Stimulated activated CD4-positive, alpha-beta T cell treated with anti-CD3 and anti-CD28 coated beads, TNF-alpha, amount 100 ng/mL, for 24 hours (primary cell): ENCODE measurements at regions not wholly inside any gene's neighbourhood (a gene's known extent, or its start where the extent isn't known, plus 50 kb on each side); places are given as distances from the start of the nearest gene placed in this dataset.
"Not testable (repeated sequence)": the region's sequence is repeated elsewhere in the genome, so short reads cannot be mapped to it uniquely, and the experiment has no call there.

Experiments
- DNase-seq, 3 experiments: peaks; one replicate each; pipeline ENCODE4 v3.0.0-alpha.2; 2020; ENCODE audit warnings: low read depth in 3 of 3

GRCh38 chr10:91003379-91003778, 82.5 kb upstream of the ANKRD1 start:
- not testable (repeated sequence) for DNase-seq

DNA sequence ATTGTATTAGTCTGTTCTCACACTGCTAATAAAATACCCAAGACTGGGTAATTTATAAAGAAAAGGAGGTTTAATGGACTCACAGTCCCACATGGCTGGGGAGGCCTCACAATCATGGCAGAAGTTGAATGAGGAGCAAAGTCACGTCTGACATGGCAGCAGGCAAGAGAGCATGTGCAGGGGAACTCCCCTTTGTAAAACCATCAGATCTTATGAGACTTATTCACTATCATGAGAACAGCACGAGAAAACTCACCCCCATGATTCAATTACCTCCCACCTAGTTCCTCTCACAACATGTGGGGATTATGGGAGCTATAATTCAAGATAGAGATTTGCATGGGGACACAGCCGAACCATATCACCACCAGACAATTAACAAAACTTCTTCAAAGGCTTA, 84.4 kb upstream of the ANKRD1 start:
- DNase-seq = not testable (repeated sequence)

GRCh38 chr10:91006001-91006751, 85.3 kb upstream of the ANKRD1 start:
- peak; percentile 44 to 62 (median 52) for DNase-seq

DNA sequence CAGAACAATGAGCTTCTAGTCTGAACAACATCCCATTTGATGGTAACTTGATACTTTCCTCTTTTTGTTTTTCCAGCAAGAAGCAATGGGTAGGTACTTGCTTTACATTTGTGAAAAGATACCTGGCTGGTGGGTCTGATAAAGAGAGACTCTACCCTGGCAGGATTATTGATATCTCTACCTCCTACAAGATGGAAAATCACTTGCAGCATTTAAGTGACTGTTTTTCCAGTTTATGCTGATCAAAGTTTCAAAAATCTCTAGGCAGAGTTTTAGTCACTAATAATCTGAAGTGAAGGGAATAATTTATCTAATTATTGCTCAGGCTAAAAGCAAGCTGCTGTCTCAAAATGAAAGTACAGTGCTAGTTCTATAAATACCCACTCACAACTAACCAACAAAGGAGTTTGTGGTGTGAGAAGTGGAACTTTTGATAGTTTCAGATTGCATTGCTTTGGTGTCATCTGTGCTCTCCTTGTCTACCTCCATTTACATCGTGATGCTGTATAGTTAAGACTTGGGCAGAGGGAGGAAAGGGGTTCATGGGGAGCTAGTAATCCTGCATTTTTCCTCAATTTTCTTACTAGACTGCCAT, 86.0 kb upstream of the ANKRD1 start:
- no peak for DNase-seq

GRCh38 chr10:91007655-91008054, 86.8 kb upstream of the ANKRD1 start:
- DNase-seq = no peak

GRCh38 chr10:91009121-91009520, 88.2 kb upstream of the ANKRD1 start:
- no peak for DNase-seq

DNA sequence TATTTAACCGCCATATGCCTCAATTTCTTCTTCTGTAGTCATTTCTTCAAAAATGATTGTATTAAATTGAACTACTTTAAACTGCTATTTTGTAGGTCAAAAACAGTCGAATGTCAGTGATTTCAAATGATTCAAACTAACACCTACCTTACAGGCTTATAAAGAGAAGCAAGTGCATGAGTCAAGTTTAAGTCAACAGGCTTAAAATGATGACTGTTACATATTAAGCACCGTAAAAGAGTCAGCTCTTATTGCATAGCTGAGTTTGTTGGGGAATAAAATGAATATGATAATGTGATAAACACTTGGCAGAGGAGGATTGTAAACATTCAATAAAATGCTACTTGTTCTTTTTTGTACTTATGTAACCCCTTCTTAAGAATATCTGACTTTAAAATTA, 90.1 kb upstream of the ANKRD1 start:
- DNase-seq = no peak

DNA sequence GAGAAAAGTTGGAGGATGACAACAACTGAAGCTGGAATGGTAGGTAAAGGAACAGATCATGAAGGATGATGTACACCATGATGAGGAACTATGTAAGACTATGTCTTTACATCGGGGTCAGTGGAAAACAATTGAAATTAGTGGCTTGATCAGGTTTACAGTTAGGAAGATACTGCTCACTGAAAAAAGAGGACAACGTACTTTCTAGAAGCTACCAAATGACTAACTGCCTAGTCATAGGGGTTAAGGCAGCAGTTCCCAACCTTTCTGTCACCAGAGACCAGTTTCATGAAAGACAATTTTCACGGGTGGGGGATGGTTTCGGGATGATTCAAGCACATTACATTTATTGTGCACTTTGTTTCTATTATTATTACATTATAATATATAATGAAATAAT, 91.6 kb upstream of the ANKRD1 start:
- no peak for DNase-seq

GRCh38 chr10:91013985-91014384, 93.1 kb upstream of the ANKRD1 start:
- no peak for DNase-seq

DNA sequence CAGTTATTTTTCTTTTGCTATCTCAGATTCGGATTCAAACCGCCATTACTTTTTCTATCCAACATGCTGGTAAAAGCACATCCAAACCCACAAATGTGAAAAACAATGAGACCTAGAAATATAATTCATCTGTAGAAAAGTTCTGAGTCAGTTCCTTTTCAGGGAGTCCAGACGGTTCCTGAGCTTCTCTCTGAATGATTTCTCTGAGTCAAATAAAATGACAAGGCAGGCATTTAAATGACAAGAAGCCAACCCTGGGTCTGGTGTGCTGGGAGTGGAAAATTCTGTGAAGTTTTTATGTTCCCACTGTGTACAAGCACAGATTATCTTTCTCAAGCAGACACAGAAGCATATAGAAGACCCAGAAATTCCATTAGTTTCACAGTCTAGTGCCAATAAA, 96.3 kb upstream of the ANKRD1 start:
- DNase-seq = no peak

- DNase-seq = no peak
These were observed 101.0 kb upstream of the ANKRD1 start for GRCh38 chr10:91021901-91022300.

DNA sequence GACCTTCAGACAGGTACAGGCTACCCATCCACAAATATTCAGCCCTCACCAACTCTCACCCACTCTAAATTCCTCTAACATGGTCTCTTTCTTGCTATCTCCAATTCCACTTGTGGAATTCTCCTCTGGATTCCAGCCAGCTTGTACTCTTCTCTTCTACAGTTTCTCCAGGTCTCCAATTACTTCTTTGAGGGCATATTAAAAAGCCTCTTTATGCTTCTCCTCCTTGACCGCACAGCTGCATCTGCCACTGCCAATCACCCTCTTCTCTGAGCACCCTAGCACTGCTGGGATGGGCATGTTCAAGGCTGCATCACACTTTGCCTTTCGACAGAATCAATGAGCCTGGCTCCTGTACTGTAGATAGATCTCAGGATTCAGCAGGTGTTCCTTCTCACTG, 101.5 kb upstream of the ANKRD1 start:
- no peak for DNase-seq

DNA sequence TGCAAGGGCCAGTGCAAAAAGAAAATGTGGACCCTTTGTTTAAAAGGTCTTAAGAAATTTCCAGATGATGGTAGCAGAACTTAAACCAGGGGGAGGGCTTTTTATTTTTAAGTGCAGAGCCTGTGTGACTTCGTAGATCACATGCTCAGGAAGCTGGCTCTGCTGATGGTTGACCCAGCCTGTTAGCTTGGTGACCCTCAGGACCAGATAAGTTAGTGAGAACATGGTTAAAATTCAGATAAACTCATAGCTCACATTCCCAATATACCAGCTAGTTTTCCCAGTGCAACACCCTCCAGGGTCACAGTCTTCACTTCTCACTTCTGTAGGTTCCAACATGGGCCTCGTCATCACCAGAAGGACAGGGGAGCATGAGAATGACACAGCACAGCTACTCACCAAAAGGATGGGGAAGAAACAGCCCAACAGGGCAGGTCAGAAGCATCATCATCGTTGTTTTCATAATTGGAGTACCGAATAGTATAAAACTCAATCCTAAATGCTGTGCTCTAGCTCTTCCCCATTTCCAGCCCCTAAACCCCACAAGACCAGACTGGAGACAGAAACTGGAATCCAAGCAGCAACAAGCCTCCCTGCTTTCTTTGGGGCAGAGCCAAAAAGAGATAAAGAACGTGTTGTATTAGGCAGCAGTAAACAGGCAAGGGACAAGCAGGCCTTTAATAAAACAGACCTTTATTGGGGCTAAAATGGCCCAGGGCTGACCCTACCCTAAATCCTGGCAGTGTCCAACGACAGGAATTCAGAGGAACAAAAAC, 102.2 kb upstream of the ANKRD1 start:
- no peak for DNase-seq

GRCh38 chr10:91023700-91024398, 103.0 kb upstream of the ANKRD1 start:
- DNase-seq = no peak

DNA sequence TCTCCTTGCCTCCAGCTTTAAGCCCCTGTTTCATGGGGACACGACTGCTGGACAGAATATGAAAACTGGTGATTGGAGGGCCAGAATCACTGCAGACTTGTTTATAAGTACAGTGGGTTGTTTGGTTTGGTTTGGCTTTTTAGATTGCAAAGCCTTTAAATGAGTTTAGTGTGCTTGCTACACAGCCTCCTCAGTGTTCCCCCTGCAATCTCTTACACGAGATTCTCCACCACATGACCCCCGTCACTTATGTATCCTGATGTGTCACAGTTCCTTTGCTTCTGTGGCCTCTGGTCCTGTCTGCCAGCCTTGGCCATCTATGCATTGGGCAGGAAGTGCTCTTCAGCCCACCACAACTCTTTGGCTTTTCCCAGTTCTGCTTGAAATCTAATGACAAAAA, 103.7 kb upstream of the ANKRD1 start:
- no peak for DNase-seq

DNA sequence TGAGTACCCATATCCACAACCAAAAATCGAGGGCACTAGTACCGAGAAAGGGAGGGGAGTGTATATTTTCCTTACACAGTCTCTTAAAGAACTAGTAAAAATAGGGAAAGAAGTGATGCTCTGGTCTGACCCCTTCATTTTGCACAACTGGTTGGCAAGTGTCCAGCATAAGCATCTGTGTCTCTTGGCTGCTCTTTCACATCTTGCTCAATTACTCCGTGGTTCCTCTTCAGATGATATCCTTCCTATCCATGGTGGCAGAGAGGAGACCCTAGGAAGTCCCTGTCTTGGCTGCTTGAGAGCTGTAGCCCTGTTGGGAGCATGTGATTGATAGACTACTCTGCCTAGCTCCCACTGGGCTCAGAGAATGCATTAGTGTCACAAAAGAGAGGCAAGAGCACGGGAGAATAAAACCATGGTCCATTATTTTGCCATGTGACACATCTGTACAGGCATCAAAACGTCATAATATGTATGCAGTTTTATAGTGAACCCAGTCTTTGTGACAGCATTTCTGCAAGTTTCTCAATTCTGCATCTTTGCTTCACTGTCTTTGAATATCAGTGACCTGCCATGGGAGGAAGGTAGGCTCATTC, 111.8 kb upstream of the ANKRD1 start:
- no peak for DNase-seq

DNA sequence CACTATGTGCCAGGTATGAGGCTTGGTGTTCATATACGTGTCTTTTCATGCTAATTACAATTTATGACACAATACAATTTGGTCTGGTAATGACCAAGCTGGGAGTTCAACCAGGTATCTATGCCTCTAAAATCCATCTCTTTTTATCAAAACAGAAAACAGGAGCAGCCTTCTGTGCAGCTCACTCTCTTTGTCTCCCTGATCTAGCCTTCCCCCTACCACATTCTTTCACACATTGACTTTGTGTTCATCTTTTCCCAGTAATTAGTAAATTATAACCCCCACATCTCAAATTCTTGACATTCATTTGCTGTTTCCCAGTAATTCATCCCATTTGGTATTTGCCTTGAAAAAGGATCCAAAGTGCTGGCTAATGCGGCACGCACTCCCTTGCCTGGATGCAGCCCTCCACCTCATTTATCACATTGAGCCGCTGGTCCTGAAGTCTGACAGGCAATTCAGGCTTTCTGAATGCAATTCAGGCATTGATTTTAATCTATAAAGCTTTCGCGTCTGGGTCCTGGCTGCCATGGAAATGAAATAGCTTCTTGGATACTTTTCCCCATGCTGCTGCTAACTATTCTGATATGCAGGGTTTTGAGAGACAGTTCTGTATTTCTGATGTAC, 112.5 kb upstream of the ANKRD1 start:
- DNase-seq = no peak

- no peak for DNase-seq
These were observed 113.2 kb upstream of the ANKRD1 start for GRCh38 chr10:91034042-91034441.

DNA sequence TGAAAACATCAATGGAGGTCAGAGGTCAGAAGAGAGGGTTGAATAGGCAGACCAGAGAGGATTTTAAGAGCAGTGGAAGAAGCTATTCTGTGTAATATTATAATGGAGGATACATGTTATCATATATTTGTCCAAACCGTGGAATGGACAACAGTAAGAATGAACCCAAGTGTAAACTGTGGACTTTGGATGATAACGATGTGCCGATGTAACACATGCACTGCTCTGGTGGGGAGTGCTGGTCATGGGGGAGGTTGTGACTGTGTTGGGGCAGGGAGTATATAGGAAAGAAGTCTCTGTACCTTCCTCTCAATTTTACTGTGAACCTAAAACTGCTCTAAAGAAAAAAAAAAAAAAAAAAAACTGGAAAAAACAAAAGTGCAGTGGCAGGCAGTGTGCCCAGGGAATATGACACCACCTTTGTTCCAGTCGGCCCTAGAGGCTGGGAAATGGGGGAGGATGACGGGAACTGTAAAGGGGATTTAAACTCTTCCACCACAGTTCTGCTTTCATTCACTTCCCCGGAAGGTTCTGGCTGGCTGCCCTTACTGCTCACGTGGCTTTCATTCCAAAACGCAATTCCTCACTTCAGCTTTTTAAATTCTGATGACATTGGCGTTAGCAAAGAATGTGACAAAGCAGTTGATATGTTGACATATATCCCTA, 113.7 kb upstream of the ANKRD1 start:
- no peak for DNase-seq

GRCh38 chr10:91035650-91036292, 114.9 kb upstream of the ANKRD1 start:
- no peak for DNase-seq
